HG03095 (cell line): ENCODE measurements at regions not wholly inside any gene's neighbourhood (a gene's known extent, or its start where the extent isn't known, plus 50 kb on each side); places are given as distances from the start of the nearest gene placed in this dataset.

Source experiments
- ATAC-seq: cut with Tn5 transposase; IDR thresholded peaks from one replicate; pipeline ENCODE4 v1.9.1; 2021; ENCODE audit warnings: moderate library complexity; ENCODE audit not compliant: unreplicated experiment

GRCh38 chr17:77467521-77467920 lies 326.8 kb downstream of the SEC14L1 start:
- ATAC-seq, result no peak

- no peak for ATAC-seq
These were observed 328.1 kb downstream of the SEC14L1 start for GRCh38 chr17:77468897-77469296.

GRCh38 chr17:77470330-77470786 lies 329.6 kb downstream of the SEC14L1 start:
- no peak for ATAC-seq

GRCh38 chr17:77470800-77471733 lies 330.3 kb downstream of the SEC14L1 start:
- no peak for ATAC-seq

- ATAC-seq, result no peak
These were observed 331.3 kb downstream of the SEC14L1 start for GRCh38 chr17:77471984-77472461.

- no peak for ATAC-seq
These were observed 331.9 kb downstream of the SEC14L1 start for GRCh38 chr17:77472468-77473310.

GRCh38 chr17:77473615-77474226 lies 333.0 kb downstream of the SEC14L1 start:
- no peak for ATAC-seq

- ATAC-seq, result no peak
These were observed 333.7 kb downstream of the SEC14L1 start for GRCh38 chr17:77474292-77474988.

- no peak for ATAC-seq
These were observed 334.5 kb downstream of the SEC14L1 start for GRCh38 chr17:77475016-77475976.

GRCh38 chr17:77476006-77476405 lies 335.2 kb downstream of the SEC14L1 start:
- no peak for ATAC-seq

- ATAC-seq, result no peak
These were observed 335.7 kb downstream of the SEC14L1 start for GRCh38 chr17:77476498-77476897.

- no peak for ATAC-seq
These were observed 336.4 kb downstream of the SEC14L1 start for GRCh38 chr17:77476931-77477805.

- ATAC-seq, result no peak
These were observed 337.5 kb downstream of the SEC14L1 start for GRCh38 chr17:77478281-77478680.

- ATAC-seq, result no peak
These were observed 338.1 kb downstream of the SEC14L1 start for GRCh38 chr17:77478899-77479298.

- no peak for ATAC-seq
These were observed 338.8 kb downstream of the SEC14L1 start for GRCh38 chr17:77479372-77480198.

- ATAC-seq, result no peak
These were observed 339.4 kb downstream of the SEC14L1 start for GRCh38 chr17:77480199-77480508.

GRCh38 chr17:77480509-77481215 lies 339.9 kb downstream of the SEC14L1 start:
- ATAC-seq, result no peak
